ENCODE measurements at regions not wholly inside any gene's neighbourhood (a gene's known extent, or its start where the extent isn't known, plus 50 kb on each side); places are given as distances from the start of the nearest gene placed in this dataset.
"Not testable (repeated sequence)": the region's sequence is repeated elsewhere in the genome, so short reads cannot be mapped to it uniquely, and the experiment has no call there.

GRCh38 chr17:14423156-14423555 lies 122.3 kb downstream of the HS3ST3B1 start:
- H3K9ac ChIP-seq (ENCODE audit: insufficient read depth in 1 of 2, low read depth in 2 of 2, low read length in 2 of 2); in situ Hi-C loops (cut with MboI); H3K4me2 ChIP-seq (ENCODE audit: insufficient read depth, low read length); H3K79me2 ChIP-seq (ENCODE audit: control insufficient read depth, insufficient read depth, low read length); BruUV-seq (replicated peaks); H3K4me3 ChIP-seq; intact Hi-C loops (cut with micrococcal nuclease); POLR2A ChIA-PET; H3K36me3 ChIP-seq (ENCODE audit: control insufficient read depth, insufficient read depth, low read length); DNase-seq (ENCODE audit: extremely low read depth in 1 of 4, low spot score in 3 of 4); H3K9me1 ChIP-seq (ENCODE audit: control insufficient read depth, insufficient read depth, low read length); H4K20me1 ChIP-seq (replicated peaks; ENCODE audit: control insufficient read depth, insufficient read depth, low read length); FAIRE-seq; H3K27me3 ChIP-seq (ENCODE audit: control insufficient read depth in 2 of 2, insufficient read depth in 2 of 2, low read length in 2 of 2); H3K27ac ChIP-seq (ENCODE audit: extremely low read depth, low read depth, low read length); H3K9me3 ChIP-seq (replicated peaks; ENCODE audit: control insufficient read depth, insufficient read depth, low read depth, low read length); H3K4me1 ChIP-seq (replicated peaks in 1 of 2; ENCODE audit: control insufficient read depth in 2 of 2, insufficient read depth in 2 of 2, low read length in 2 of 2); ATAC-seq; H2AFZ ChIP-seq (ENCODE audit: low read depth, low read length); CTCF ChIA-PET (ENCODE audit: low intra/inter-chr PET ratio): not testable (repeated sequence)
- 1% methylated on average over 8 of the region's 8 CpGs for WGBS (ENCODE audit: insufficient coverage, low coverage, missing lambda C conversion rate)

GRCh38 chr17:14417336-14417735 lies 116.5 kb downstream of the HS3ST3B1 start:
- no TSS peak for BruUV-seq (replicated peaks)
- no peaks in the 10 kb centered on the region for H3K4me1 ChIP-seq (replicated peaks in 1 of 2; ENCODE audit: control insufficient read depth in 2 of 2, insufficient read depth in 2 of 2, low read length in 2 of 2)
- in situ Hi-C loops (cut with MboI): no loop called here
- FAIRE-seq: no peak
- no peaks in the 10 kb centered on the region for H3K9me3 ChIP-seq (replicated peaks; ENCODE audit: control insufficient read depth, insufficient read depth, low read depth, low read length)
- H3K4me2 ChIP-seq (ENCODE audit: insufficient read depth, low read length): no peak overlapping the region
- intact Hi-C loops (cut with micrococcal nuclease): no loop called here
- ChIA-PET CTCF (ENCODE audit: low intra/inter-chr PET ratio) (no interaction called here), POLR2A (no interaction called here)
- no peak overlapping the region for H2AFZ ChIP-seq (ENCODE audit: low read depth, low read length)
- H3K9ac ChIP-seq (ENCODE audit: insufficient read depth in 1 of 2, low read depth in 2 of 2, low read length in 2 of 2): no peak overlapping the region
- 0% methylated on average over 1 of the region's 1 CpG for WGBS (ENCODE audit: insufficient coverage, low coverage, missing lambda C conversion rate)
- H3K79me2 ChIP-seq (ENCODE audit: control insufficient read depth, insufficient read depth, low read length): no peaks in the 10 kb centered on the region
- H4K20me1 ChIP-seq (replicated peaks; ENCODE audit: control insufficient read depth, insufficient read depth, low read length): no peaks in the 10 kb centered on the region
- no peaks in the 10 kb centered on the region for H3K36me3 ChIP-seq (ENCODE audit: control insufficient read depth, insufficient read depth, low read length)
- H3K27me3 ChIP-seq (ENCODE audit: control insufficient read depth in 2 of 2, insufficient read depth in 2 of 2, low read length in 2 of 2): no peaks in the 10 kb centered on the region
- H3K4me3 ChIP-seq: no peak overlapping the region
- no peak for DNase-seq (ENCODE audit: extremely low read depth in 1 of 4, low spot score in 3 of 4)
- no peaks in the 10 kb centered on the region for H3K9me1 ChIP-seq (ENCODE audit: control insufficient read depth, insufficient read depth, low read length)
- no peak for ATAC-seq
- no peak overlapping the region for H3K27ac ChIP-seq (ENCODE audit: extremely low read depth, low read depth, low read length)
- no peak for TF ChIP-seq TEAD1 (CRISPR knock-in tag; IDR thresholded peaks at IDR 0.05)
- TF ChIP-seq, protein P1, sequence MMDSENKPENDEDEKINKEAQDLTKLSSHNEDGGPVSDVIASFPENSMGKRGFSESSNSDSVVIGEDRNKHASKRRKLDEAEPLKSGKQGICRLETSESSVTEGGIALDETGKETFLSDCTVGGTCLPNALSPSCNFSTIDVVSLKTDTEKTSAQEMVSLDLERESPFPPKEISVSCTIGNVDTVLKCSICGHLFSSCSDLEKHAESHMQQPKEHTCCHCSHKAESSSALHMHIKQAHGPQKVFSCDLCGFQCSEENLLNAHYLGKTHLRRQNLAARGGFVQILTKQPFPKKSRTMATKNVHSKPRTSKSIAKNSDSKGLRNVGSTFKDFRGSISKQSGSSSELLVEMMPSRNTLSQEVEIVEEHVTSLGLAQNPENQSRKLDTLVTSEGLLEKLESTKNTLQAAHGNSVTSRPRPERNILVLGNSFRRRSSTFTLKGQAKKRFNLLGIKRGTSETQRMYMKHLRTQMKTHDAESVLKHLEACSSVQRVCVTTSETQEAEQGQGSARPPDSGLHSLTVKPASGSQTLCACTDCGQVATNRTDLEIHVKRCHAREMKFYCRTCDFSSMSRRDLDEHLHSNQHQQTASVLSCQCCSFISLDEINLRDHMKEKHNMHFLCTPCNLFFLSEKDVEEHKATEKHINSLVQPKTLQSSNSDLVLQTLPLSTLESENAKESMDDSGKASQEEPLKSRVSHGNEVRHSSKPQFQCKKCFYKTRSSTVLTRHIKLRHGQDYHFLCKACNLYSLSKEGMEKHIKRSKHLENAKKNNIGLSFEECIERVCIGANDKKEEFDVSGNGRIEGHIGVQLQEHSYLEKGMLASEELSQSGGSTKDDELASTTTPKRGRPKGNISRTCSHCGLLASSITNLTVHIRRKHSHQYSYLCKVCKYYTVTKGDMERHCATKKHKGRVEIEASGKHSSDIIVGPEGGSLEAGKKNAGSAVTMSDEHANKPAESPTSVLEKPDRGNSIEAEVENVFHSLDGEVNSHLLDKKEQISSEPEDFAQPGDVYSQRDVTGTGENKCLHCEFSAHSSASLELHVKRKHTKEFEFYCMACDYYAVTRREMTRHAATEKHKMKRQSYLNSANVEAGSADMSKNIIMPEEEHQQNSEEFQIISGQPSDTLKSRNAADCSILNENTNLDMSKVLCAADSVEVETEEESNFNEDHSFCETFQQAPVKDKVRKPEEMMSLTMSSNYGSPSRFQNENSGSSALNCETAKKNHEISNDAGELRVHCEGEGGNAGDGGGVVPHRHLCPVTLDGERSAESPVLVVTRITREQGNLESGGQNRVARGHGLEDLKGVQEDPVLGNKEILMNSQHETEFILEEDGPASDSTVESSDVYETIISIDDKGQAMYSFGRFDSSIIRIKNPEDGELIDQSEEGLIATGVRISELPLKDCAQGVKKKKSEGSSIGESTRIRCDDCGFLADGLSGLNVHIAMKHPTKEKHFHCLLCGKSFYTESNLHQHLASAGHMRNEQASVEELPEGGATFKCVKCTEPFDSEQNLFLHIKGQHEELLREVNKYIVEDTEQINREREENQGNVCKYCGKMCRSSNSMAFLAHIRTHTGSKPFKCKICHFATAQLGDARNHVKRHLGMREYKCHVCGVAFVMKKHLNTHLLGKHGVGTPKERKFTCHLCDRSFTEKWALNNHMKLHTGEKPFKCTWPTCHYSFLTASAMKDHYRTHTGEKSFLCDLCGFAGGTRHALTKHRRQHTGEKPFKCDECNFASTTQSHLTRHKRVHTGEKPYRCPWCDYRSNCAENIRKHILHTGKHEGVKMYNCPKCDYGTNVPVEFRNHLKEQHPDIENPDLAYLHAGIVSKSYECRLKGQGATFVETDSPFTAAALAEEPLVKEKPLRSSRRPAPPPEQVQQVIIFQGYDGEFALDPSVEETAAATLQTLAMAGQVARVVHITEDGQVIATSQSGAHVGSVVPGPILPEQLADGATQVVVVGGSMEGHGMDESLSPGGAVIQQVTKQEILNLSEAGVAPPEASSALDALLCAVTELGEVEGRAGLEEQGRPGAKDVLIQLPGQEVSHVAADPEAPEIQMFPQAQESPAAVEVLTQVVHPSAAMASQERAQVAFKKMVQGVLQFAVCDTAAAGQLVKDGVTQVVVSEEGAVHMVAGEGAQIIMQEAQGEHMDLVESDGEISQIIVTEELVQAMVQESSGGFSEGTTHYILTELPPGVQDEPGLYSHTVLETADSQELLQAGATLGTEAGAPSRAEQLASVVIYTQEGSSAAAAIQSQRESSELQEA (IDR thresholded peaks at IDR 0.05; ENCODE audit: low read depth): no peak
- TF ChIP-seq FOXJ2 (tag; IDR thresholded peaks at IDR 0.05): no peak
- no peak for TF ChIP-seq ZNF263 (CRISPR knock-in tag; IDR thresholded peaks at IDR 0.05; ENCODE audit: borderline replicate concordance)
- no peak for TF ChIP-seq DACH1 (IDR thresholded peaks at IDR 0.05; ENCODE audit: partially characterized antibody)
- no peak for TF ChIP-seq CTBP1 (IDR thresholded peaks at IDR 0.05; ENCODE audit: borderline replicate concordance)
- no peak for TF ChIP-seq SNIP1 (IDR thresholded peaks at IDR 0.05; ENCODE audit: low read depth)
- no peak for TF ChIP-seq GTF2F1 (IDR thresholded peaks at IDR 0.05; ENCODE audit: low read depth, low read length)
